22Rv1 (cell line): ENCODE measurements at regions not wholly inside any gene's neighbourhood (a gene's known extent, or its start where the extent isn't known, plus 50 kb on each side); places are given as distances from the start of the nearest gene placed in this dataset.

ENCODE experiments used
- H3K27ac ChIP-seq: fragments of 450-650 bp; 2 replicates; pipeline ENCODE4 v1.5.1; 2017
- CTCF ChIP-seq: fragments of 450-650 bp; IDR thresholded peaks from 2 replicates; pipeline ENCODE4 v1.5.1; 2017; ENCODE audit warnings: mild to moderate bottlenecking
- ZFX ChIP-seq: fragments of 450-650 bp; IDR thresholded peaks from 2 replicates; pipeline ENCODE4 v1.6.1; 2017; ENCODE audit warnings: antibody characterized with exemption, borderline replicate concordance

DNA sequence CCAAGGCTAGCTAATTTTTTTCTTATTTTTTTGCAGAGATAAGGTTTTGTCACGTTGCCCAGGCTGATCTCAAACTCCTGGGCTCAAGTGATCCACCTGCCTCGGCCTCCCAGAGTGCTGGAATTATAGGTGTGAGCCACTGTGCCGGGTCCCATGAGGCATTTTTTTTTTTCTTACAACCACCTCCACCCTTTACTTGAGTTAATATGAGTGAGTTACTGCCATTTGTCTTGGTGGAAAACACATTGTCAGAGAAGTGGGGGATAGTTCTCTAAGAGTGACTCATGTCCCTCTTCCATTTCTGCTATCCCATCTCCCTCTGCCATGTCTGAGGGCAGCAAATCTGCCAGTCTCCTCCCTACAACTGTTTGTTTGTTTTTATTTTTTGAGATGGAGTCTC is 163.4 kb upstream of the CLINT1 start:
- no peak for TF ChIP-seq ZFX
- no peak for TF ChIP-seq CTCF
- H3K27ac ChIP-seq, result no peak overlapping the region

DNA sequence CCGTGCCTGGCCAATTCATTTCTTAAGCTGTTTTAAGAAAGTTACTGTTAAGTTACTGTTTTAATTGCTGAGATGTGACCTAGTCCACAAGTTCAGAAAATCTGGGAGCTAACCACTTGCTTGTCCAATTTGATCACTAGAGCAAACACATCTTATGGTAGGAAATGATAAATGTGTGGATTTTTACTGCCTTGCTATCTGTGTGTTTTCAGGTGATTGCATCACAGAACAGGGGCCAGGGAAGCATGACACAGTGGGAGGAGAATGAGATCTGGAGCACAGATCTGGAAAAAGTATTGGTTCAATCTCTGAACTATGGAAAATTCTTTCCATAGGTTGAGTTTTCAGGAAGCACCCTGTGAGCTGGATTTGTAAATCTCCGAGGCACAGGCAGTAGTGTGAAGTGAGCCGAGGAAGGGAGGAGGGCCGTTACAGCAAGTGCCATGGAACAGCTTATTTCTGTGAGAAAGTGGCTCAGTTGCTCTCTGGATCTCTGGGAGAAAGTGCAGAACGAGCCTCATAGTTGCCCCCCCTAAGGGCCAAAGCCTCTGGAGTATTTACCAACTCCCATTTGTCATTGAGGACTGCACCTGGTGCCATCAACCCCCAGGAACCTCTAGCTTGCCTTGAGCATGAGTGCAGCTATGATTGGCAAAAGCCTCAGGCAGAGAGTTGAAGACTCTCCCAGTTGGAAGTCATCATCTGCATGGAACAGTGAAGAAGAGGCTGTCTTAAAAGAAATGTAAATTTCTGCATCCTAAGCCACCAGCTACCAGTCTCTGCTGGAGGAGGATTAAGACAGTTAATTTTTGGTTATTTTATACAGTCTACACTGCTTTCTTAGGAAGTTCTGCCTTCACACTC is 161.8 kb upstream of the CLINT1 start:
- no peak overlapping the region for H3K27ac ChIP-seq
- no peak for TF ChIP-seq CTCF
- no peak for TF ChIP-seq ZFX

- TF ChIP-seq ZFX (no peak), CTCF (no peak)
- no peak overlapping the region for H3K27ac ChIP-seq
Observed at GRCh38 chr5:158017469-158017868, 158.5 kb upstream of the CLINT1 start.

- TF ChIP-seq CTCF (no peak), ZFX (no peak)
Observed at GRCh38 chr5:158014372-158014771, 155.4 kb upstream of the CLINT1 start.

DNA sequence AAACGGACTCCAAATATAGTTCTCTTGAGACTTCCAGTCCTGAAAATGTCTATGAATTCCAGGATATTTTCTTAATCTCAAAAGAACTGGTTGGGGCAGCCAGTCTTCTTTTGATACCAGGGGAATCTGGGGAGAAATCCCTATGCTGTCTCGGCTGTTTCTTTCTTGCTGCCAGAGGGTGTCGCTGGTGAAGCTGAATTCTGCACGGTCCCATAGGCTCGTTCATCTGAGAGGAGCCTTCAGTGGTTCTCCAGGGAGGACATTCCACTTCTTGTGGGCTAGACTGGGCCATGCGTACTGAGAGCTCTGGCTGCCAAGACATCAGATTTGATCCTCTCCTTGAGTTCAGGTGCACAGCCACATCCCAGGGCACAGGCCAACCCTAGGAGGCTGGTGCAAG is 155.0 kb upstream of the CLINT1 start:
- peak; percentile 54 for TF ChIP-seq CTCF
- TF ChIP-seq ZFX, result no peak
- H3K27ac ChIP-seq, result no peak overlapping the region

More at GRCh38 chr5:158014372-158014771, 155.4 kb upstream of the CLINT1 start:
- H3K27ac ChIP-seq, result no peak overlapping the region

GRCh38 chr5:158013303-158013702 is 154.4 kb upstream of the CLINT1 start:
- H3K27ac ChIP-seq, result no peak overlapping the region
- TF ChIP-seq ZFX (no peak), CTCF (no peak)

- H3K27ac ChIP-seq, result no peak overlapping the region
- no peak for TF ChIP-seq CTCF
- TF ChIP-seq ZFX, result no peak
Observed at GRCh38 chr5:158011422-158011821, 152.5 kb upstream of the CLINT1 start.
